ENCODE measurements at regions not wholly inside any gene's neighbourhood (a gene's known extent, or its start where the extent isn't known, plus 50 kb on each side); places are given as distances from the start of the nearest gene placed in this dataset.

GRCh38 chr11:27931770-27932169, 176.2 kb downstream of the KIF18A start:
- no peaks in the 10 kb centered on the region for H3K9me3 ChIP-seq (replicated peaks; ENCODE audit: control insufficient read depth, insufficient read depth, low read length)
- SMC1A ChIA-PET (ENCODE audit: uncharacterized antibody, unreplicated experiment), result no interaction called here
- ATAC-seq (no peak), FAIRE-seq (no peak), DNase-seq (ENCODE audit: low read depth, low spot score) (no peak)
- no peak overlapping the region for H3K9ac ChIP-seq (ENCODE audit: control insufficient read depth, insufficient read depth, low read length)
- no peaks in the 10 kb centered on the region for H4K20me1 ChIP-seq (ENCODE audit: control insufficient read depth, insufficient read depth)
- intact Hi-C loops (cut with micrococcal nuclease; ENCODE audit: unreplicated experiment) (no loop called here), in situ Hi-C loops (cut with MboI) (no loop called here)
- CTCF ChIA-PET, result no interaction called here
- no peaks in the 10 kb centered on the region for H3K4me1 ChIP-seq (ENCODE audit: control insufficient read depth, insufficient read depth, low read length)
- H2AFZ ChIP-seq (ENCODE audit: control insufficient read depth, low read depth, low read length), result no peak overlapping the region
- no peak overlapping the region for H3K27ac ChIP-seq (ENCODE audit: control insufficient read depth, insufficient read depth)
- POLR2A ChIA-PET, result no interaction called here
- no peaks in the 10 kb centered on the region for H3K36me3 ChIP-seq (ENCODE audit: control insufficient read depth in 2 of 2, insufficient read depth in 2 of 2, low read length in 1 of 2)
- TF ChIP-seq RBBP5 (conservative IDR thresholded peaks at IDR 0.05) (no peak), HDGF (IDR thresholded peaks at IDR 0.05) (no peak), SMARCA5 (IDR thresholded peaks at IDR 0.05) (no peak)
- RAD21 ChIA-PET (ENCODE audit: unreplicated experiment), result no interaction called here
- no peaks in the 10 kb centered on the region for H3K27me3 ChIP-seq (replicated peaks in 1 of 2; ENCODE audit: control insufficient read depth in 2 of 2, insufficient read depth in 2 of 2, low read length in 1 of 2)
- H3K4me3 ChIP-seq, result no peak overlapping the region
- no TSS peak for BruUV-seq (replicated peaks)
- H3K4me2 ChIP-seq (ENCODE audit: control insufficient read depth, insufficient read depth), result no peak overlapping the region
- WGBS (ENCODE audit: insufficient coverage, insufficient replicate concordance, low lambda C conversion rate, missing lambda C conversion rate), result 0% methylated on average over 1 of the region's 1 CpG
- H3K79me2 ChIP-seq (ENCODE audit: control insufficient read depth, insufficient read depth, low read length), result no peaks in the 10 kb centered on the region

DNA sequence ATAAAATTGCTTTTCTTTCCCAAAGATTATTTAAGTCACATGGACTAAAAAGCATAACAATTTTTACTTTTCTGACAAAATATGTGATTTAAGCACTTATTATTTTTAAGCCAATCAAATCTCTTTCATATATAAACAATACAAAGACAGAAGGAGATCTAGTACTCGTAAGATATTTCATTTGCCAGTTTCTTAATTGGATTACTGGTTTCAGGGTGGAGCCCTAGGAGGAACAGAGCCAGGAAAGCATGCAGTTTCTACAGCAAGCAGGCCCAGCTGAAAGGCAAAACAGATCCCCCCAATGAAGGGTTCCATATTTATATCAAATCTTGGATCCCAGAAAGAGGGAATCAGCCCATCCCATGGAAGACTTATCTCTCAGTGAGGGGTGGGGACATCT, 177.0 kb downstream of the KIF18A start:
- no peak for ATAC-seq
- BruUV-seq (replicated peaks), result no TSS peak
- no peak overlapping the region for H3K4me2 ChIP-seq (ENCODE audit: control insufficient read depth, insufficient read depth)
- H4K20me1 ChIP-seq (ENCODE audit: control insufficient read depth, insufficient read depth), result no peaks in the 10 kb centered on the region
- ChIA-PET SMC1A (ENCODE audit: uncharacterized antibody, unreplicated experiment) (no interaction called here), CTCF (no interaction called here), RAD21 (ENCODE audit: unreplicated experiment) (no interaction called here), POLR2A (no interaction called here)
- H3K9ac ChIP-seq (ENCODE audit: control insufficient read depth, insufficient read depth, low read length), result no peak overlapping the region
- H3K27me3 ChIP-seq (replicated peaks in 1 of 2; ENCODE audit: control insufficient read depth in 2 of 2, insufficient read depth in 2 of 2, low read length in 1 of 2), result no peaks in the 10 kb centered on the region
- H3K4me1 ChIP-seq (ENCODE audit: control insufficient read depth, insufficient read depth, low read length), result no peaks in the 10 kb centered on the region
- H3K79me2 ChIP-seq (ENCODE audit: control insufficient read depth, insufficient read depth, low read length), result no peaks in the 10 kb centered on the region
- H3K4me3 ChIP-seq, result no peak overlapping the region
- DNase-seq (ENCODE audit: low read depth, low spot score), result no peak
- intact Hi-C loops (cut with micrococcal nuclease; ENCODE audit: unreplicated experiment), result no loop called here
- no peaks in the 10 kb centered on the region for H3K36me3 ChIP-seq (ENCODE audit: control insufficient read depth in 2 of 2, insufficient read depth in 2 of 2, low read length in 1 of 2)
- no peak overlapping the region for H2AFZ ChIP-seq (ENCODE audit: control insufficient read depth, low read depth, low read length)
- FAIRE-seq, result no peak
- no peaks in the 10 kb centered on the region for H3K9me3 ChIP-seq (replicated peaks; ENCODE audit: control insufficient read depth, insufficient read depth, low read length)
- no peak overlapping the region for H3K27ac ChIP-seq (ENCODE audit: control insufficient read depth, insufficient read depth)
- in situ Hi-C loops (cut with MboI), result no loop called here
- WGBS (ENCODE audit: insufficient coverage, insufficient replicate concordance, low lambda C conversion rate, missing lambda C conversion rate), result 0% methylated on average over 1 of the region's 1 CpG
- TF ChIP-seq, protein P1, sequence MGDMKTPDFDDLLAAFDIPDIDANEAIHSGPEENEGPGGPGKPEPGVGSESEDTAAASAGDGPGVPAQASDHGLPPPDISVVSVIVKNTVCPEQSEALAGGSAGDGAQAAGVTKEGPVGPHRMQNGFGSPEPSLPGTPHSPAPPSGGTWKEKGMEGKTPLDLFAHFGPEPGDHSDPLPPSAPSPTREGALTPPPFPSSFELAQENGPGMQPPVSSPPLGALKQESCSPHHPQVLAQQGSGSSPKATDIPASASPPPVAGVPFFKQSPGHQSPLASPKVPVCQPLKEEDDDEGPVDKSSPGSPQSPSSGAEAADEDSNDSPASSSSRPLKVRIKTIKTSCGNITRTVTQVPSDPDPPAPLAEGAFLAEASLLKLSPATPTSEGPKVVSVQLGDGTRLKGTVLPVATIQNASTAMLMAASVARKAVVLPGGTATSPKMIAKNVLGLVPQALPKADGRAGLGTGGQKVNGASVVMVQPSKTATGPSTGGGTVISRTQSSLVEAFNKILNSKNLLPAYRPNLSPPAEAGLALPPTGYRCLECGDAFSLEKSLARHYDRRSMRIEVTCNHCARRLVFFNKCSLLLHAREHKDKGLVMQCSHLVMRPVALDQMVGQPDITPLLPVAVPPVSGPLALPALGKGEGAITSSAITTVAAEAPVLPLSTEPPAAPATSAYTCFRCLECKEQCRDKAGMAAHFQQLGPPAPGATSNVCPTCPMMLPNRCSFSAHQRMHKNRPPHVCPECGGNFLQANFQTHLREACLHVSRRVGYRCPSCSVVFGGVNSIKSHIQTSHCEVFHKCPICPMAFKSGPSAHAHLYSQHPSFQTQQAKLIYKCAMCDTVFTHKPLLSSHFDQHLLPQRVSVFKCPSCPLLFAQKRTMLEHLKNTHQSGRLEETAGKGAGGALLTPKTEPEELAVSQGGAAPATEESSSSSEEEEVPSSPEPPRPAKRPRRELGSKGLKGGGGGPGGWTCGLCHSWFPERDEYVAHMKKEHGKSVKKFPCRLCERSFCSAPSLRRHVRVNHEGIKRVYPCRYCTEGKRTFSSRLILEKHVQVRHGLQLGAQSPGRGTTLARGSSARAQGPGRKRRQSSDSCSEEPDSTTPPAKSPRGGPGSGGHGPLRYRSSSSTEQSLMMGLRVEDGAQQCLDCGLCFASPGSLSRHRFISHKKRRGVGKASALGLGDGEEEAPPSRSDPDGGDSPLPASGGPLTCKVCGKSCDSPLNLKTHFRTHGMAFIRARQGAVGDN (IDR thresholded peaks at IDR 0.05), result no peak
- TF ChIP-seq, protein P2, sequence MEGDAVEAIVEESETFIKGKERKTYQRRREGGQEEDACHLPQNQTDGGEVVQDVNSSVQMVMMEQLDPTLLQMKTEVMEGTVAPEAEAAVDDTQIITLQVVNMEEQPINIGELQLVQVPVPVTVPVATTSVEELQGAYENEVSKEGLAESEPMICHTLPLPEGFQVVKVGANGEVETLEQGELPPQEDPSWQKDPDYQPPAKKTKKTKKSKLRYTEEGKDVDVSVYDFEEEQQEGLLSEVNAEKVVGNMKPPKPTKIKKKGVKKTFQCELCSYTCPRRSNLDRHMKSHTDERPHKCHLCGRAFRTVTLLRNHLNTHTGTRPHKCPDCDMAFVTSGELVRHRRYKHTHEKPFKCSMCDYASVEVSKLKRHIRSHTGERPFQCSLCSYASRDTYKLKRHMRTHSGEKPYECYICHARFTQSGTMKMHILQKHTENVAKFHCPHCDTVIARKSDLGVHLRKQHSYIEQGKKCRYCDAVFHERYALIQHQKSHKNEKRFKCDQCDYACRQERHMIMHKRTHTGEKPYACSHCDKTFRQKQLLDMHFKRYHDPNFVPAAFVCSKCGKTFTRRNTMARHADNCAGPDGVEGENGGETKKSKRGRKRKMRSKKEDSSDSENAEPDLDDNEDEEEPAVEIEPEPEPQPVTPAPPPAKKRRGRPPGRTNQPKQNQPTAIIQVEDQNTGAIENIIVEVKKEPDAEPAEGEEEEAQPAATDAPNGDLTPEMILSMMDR (IDR thresholded peaks at IDR 0.05 in 2 of 3, conservative IDR thresholded peaks at IDR 0.05 in 1 of 3; ENCODE audit: control insufficient read depth in 2 of 3, extremely low read depth in 1 of 3, insufficient read depth in 1 of 3, low read depth in 3 of 3, low read length in 3 of 3), result no peak
- no peak for TF ChIP-seq E4F1 (IDR thresholded peaks at IDR 0.05; ENCODE audit: borderline replicate concordance, partially characterized antibody)
- no peak for TF ChIP-seq RAD21 (IDR thresholded peaks at IDR 0.05; ENCODE audit: insufficient read depth, low read depth, low read length)
- TF ChIP-seq EED (IDR thresholded peaks at IDR 0.05; ENCODE audit: low read depth), result no peak
- TF ChIP-seq TARDBP (IDR thresholded peaks at IDR 0.05; ENCODE audit: borderline replicate concordance), result no peak
- no peak for TF ChIP-seq TAF1 (IDR thresholded peaks at IDR 0.05; ENCODE audit: borderline replicate concordance, low read depth, low read length)
